ENCODE measurements at regions not wholly inside any gene's neighbourhood (a gene's known extent, or its start where the extent isn't known, plus 50 kb on each side); places are given as distances from the start of the nearest gene placed in this dataset.

DNA sequence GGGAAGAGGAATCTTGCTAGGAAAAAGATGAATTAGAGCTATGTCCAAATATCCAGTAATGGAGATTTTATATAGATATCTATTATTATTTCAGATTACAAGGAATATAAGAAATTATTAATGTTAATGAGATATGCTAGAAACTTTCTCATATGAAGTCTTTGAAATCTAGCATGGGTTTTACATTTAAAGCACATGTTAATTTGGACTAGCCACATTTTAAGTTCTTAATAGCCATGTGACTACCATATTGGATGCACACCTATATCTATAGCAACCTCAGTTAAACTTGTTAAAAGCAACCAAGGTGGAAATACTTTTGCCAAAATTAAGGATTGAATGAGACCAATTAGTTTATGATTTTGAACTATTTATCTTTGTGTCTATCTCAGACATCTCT, 86.7 kb upstream of the CNTNAP4 start:
- Histone ChIP-seq H3K27me3 (no peaks in the 10 kb centered on the region), H3K4me1 (peaks cover 0 to 4% (median 0%) of the 10 kb centered on the region in 4 donors), H3K27ac (no peak overlapping the region), H3K9me3 (peaks cover 0 to 27% (median 0%) of the 10 kb centered on the region in 4 donors), H3K4me3 (no peak overlapping the region), H3K36me3 (no peaks in the 10 kb centered on the region)
- DNase-seq (ENCODE audit: low spot score in 2 of 2), result no peak
- TF ChIP-seq POLR2A (IDR thresholded peaks at IDR 0.05), result no peak
- TF ChIP-seq EP300 (IDR thresholded peaks at IDR 0.05), result no peak
- TF ChIP-seq, protein P1, sequence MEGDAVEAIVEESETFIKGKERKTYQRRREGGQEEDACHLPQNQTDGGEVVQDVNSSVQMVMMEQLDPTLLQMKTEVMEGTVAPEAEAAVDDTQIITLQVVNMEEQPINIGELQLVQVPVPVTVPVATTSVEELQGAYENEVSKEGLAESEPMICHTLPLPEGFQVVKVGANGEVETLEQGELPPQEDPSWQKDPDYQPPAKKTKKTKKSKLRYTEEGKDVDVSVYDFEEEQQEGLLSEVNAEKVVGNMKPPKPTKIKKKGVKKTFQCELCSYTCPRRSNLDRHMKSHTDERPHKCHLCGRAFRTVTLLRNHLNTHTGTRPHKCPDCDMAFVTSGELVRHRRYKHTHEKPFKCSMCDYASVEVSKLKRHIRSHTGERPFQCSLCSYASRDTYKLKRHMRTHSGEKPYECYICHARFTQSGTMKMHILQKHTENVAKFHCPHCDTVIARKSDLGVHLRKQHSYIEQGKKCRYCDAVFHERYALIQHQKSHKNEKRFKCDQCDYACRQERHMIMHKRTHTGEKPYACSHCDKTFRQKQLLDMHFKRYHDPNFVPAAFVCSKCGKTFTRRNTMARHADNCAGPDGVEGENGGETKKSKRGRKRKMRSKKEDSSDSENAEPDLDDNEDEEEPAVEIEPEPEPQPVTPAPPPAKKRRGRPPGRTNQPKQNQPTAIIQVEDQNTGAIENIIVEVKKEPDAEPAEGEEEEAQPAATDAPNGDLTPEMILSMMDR (IDR thresholded peaks at IDR 0.05), result no peak

DNA sequence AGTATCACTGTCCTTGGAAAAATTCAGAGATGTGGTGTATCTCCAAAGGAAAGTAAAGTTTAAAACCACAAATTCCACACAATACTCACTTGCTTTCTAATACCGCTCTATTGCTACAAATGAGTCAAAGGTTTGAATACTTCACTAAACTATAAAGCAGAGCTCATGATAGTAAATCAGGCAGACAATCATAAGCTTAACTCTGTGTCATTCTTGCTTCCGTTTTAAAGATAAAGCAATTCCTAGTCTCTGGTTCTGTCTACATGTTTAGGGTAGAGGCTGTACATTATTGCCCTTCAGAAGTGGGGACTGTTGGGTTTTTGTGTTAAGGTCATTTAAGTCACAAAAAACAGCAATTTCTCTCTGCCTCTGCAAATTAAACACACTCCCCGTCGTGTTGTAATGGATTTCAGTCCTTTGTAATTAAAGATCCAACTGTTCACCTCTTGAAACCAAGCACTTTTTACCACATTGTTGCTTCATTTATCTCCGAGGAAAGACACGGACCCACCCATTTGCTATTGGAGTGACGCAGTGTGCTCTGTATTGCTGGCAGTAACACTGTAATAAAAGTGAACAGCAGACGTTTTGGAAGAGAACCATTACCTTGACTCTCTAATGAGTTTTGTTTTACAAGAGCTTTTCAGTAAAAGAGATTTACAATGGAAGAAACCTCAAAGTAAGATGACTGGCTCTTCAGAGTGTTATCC, 83.1 kb upstream of the CNTNAP4 start:
- Histone ChIP-seq H3K27ac (peak overlapping the region in 2 of 4 donors; percentile 26 to 43), H3K4me3 (no peak overlapping the region), H3K27me3 (no peaks in the 10 kb centered on the region), H3K9me3 (peaks cover 0 to under 1% (median 0%) of the 10 kb centered on the region in 4 donors), H3K36me3 (no peaks in the 10 kb centered on the region), H3K4me1 (peaks cover 0 to 4% (median 0%) of the 10 kb centered on the region in 4 donors)
- WGBS, 2 donors, result 11 to 24% methylated on average over 8 of the region's 8 CpGs
- TF ChIP-seq EP300 (IDR thresholded peaks at IDR 0.05), result no peak
- TF ChIP-seq, protein P1 (IDR thresholded peaks at IDR 0.05), result no peak
- TF ChIP-seq POLR2A (IDR thresholded peaks at IDR 0.05), result no peak
- no peak for DNase-seq (ENCODE audit: low spot score in 2 of 2)

DNA sequence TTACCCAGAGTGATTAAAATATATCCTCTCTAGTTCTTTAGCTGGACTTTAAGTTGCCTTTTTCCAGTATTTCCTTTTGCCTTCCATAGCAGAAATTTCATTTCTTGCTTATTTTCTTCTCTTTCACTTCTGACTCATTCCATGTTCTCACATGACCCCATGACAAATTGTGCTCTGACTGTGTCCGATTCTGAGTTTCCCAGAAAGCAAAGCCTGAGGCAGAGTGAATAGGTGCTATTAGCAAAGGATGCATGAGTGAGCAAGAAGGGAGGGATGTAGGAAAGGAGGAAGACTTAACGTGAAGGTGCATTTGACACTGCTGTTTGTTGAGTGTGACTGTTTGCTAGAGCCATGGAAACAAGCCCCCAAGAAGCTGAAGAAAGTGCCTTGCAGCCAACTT, 82.6 kb upstream of the CNTNAP4 start:
- WGBS, 2 donors, result 8 to 11% methylated on average over 2 of the region's 2 CpGs
- DNase-seq (ENCODE audit: low spot score in 2 of 2), result no peak
- Histone ChIP-seq H3K27ac (peak overlapping the region in 2 of 4 donors; percentile 26 to 43), H3K4me1 (peaks cover 0 to 4% (median 0%) of the 10 kb centered on the region in 4 donors), H3K4me3 (no peak overlapping the region), H3K9me3 (no peaks in the 10 kb centered on the region), H3K36me3 (no peaks in the 10 kb centered on the region), H3K27me3 (no peaks in the 10 kb centered on the region)
- no peak for TF ChIP-seq POLR2A (IDR thresholded peaks at IDR 0.05)
- no peak for TF ChIP-seq EP300 (IDR thresholded peaks at IDR 0.05)
- TF ChIP-seq, protein P1 (IDR thresholded peaks at IDR 0.05), result no peak

DNA sequence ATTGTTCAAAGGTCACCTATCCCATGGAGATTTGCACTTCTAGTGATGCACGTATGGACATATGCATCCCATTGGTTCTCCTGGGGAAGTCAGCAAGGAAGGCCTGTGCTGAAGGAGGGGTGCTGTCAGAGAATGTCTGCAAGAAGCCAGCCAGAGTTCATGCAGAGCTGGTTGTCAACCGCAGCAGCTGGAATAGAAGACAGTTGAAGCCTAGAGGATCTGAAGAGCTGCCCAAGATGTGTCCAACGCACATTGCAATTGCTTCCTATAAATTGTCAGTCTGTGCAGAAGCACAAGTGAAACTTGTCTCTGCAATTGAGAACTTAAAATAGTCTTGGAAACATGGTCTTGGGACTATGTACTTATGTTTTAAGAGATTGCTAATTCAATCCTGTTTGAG, 82.1 kb upstream of the CNTNAP4 start:
- H3K27ac ChIP-seq, result no peak overlapping the region
- WGBS, 2 donors, result 68 to 78% methylated on average over 3 of the region's 3 CpGs

DNA sequence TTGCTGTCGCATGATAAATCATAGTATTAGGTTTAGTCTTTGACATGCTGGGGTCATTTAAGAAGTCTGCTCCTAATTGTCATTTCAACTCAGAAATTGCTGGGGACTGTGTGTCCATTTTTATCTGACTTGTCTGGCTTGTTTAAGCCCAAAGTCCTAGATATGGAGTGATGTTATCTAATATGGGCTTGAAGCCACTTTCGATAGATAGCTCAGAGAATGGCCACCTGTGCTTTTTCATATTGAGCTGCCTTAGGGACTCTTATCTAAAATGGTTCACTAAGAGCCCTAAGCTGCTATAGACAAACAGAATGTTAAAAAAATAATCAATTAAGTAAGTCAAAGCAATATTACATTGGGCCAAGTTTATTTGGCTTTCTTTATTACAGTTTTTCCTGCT, 81.6 kb upstream of the CNTNAP4 start:
- TF ChIP-seq, protein P1 (IDR thresholded peaks at IDR 0.05), result no peak
- TF ChIP-seq POLR2A (IDR thresholded peaks at IDR 0.05) (no peak), EP300 (IDR thresholded peaks at IDR 0.05) (no peak)
- no peaks in the 10 kb centered on the region for H3K27me3 ChIP-seq
- H3K27ac ChIP-seq, result no peak overlapping the region
- peaks cover 0 to 4% (median 0%) of the 10 kb centered on the region in 4 donors for H3K4me1 ChIP-seq
- H3K9me3 ChIP-seq, result no peaks in the 10 kb centered on the region
- H3K36me3 ChIP-seq, result no peaks in the 10 kb centered on the region
- DNase-seq (ENCODE audit: low spot score in 2 of 2), result no peak
- WGBS, 2 donors, result 53 to 86% methylated on average over 2 of the region's 2 CpGs
- H3K4me3 ChIP-seq, result no peak overlapping the region

More for the DNA sequence above, 82.1 kb upstream of the CNTNAP4 start:
- Histone ChIP-seq H3K36me3 (no peaks in the 10 kb centered on the region), H3K4me1 (peaks cover 0 to 4% (median 0%) of the 10 kb centered on the region in 4 donors), H3K4me3 (no peak overlapping the region), H3K9me3 (no peaks in the 10 kb centered on the region), H3K27me3 (no peaks in the 10 kb centered on the region)
- DNase-seq (ENCODE audit: low spot score in 2 of 2), result no peak
- TF ChIP-seq EP300 (IDR thresholded peaks at IDR 0.05) (no peak), POLR2A (IDR thresholded peaks at IDR 0.05) (no peak)
- TF ChIP-seq, protein P1 (IDR thresholded peaks at IDR 0.05), result no peak
